ENCODE measurements at regions not wholly inside any gene's neighbourhood (a gene's known extent, or its start where the extent isn't known, plus 50 kb on each side); places are given as distances from the start of the nearest gene placed in this dataset.
"Not testable (repeated sequence)": the region's sequence is repeated elsewhere in the genome, so short reads cannot be mapped to it uniquely, and the experiment has no call there.

- Histone ChIP-seq H3K4me3 (no peak overlapping the region), H3K36me3 (no peaks in the 10 kb centered on the region), H3K27me3 (no peaks in the 10 kb centered on the region), H3K4me1 (no peaks in the 10 kb centered on the region), H3K27ac (no peak overlapping the region), H3K9me3 (no peaks in the 10 kb centered on the region)
- intact Hi-C loops (cut with DNase I; ENCODE audit: low total_unique reads): no loop called here
- TF ChIP-seq, protein P1, sequence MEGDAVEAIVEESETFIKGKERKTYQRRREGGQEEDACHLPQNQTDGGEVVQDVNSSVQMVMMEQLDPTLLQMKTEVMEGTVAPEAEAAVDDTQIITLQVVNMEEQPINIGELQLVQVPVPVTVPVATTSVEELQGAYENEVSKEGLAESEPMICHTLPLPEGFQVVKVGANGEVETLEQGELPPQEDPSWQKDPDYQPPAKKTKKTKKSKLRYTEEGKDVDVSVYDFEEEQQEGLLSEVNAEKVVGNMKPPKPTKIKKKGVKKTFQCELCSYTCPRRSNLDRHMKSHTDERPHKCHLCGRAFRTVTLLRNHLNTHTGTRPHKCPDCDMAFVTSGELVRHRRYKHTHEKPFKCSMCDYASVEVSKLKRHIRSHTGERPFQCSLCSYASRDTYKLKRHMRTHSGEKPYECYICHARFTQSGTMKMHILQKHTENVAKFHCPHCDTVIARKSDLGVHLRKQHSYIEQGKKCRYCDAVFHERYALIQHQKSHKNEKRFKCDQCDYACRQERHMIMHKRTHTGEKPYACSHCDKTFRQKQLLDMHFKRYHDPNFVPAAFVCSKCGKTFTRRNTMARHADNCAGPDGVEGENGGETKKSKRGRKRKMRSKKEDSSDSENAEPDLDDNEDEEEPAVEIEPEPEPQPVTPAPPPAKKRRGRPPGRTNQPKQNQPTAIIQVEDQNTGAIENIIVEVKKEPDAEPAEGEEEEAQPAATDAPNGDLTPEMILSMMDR (IDR thresholded peaks at IDR 0.05): no peak
- TF ChIP-seq POLR2A (IDR thresholded peaks at IDR 0.05): no peak
- DNase-seq: no peak
Observed at GRCh38 chr16:61098505-61098904, 937.7 kb downstream of the CDH8 start.

- H3K9me3 ChIP-seq; H3K4me1 ChIP-seq; H3K4me3 ChIP-seq; H3K36me3 ChIP-seq; H3K27me3 ChIP-seq; DNase-seq; H3K27ac ChIP-seq; intact Hi-C loops (cut with DNase I; ENCODE audit: low total_unique reads): not testable (repeated sequence)
Observed at GRCh38 chr16:61091300-61091699, 944.9 kb downstream of the CDH8 start.

DNA sequence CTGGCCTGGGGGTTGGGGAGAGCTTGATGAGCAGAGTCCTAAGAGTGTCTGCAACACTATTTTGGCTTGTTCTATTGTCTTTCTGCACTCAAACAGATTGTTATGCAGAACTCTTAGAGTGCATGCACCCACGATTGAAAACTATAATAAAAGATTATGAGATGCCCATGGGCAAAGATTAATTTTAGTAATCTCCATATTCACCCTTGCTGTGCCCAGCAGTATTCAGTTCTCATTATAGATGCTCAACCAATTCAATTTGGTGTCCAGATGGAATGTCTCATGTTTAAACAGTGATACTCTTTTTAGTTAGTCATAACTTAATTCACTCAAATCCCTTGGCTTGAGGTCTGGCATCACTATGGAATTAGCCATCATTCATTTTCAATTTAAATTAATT lies 952.5 kb downstream of the CDH8 start:
- intact Hi-C loops (cut with DNase I; ENCODE audit: low total_unique reads): no loop called here
- no peak for TF ChIP-seq POLR2A (IDR thresholded peaks at IDR 0.05)
- TF ChIP-seq, protein P1 (IDR thresholded peaks at IDR 0.05): no peak
- H3K4me3 ChIP-seq: no peak overlapping the region
- H3K27ac ChIP-seq: no peak overlapping the region
- DNase-seq: no peak
- H3K9me3 ChIP-seq: no peaks in the 10 kb centered on the region
- H3K36me3 ChIP-seq: no peaks in the 10 kb centered on the region
- no peaks in the 10 kb centered on the region for H3K27me3 ChIP-seq
- no peaks in the 10 kb centered on the region for H3K4me1 ChIP-seq

DNA sequence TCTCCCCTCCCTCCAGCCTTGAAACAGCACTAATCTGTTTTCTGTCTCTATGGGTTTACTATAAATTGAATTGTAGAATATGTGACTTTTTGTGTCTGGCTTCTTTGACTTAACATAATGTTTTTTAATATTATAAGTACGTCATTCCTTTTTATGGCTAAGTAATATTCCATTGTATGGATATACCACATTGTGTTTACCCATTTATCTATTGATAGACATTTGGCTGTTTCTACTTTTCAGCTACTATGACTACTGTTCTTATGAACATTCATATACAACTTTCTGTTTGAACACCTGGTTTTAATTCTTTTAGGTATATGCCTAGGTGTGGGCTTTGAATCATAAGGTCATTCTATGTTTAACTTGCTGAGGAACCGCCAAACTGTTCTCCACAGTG lies 961.9 kb downstream of the CDH8 start:
- intact Hi-C loops (cut with DNase I; ENCODE audit: low total_unique reads): no loop called here
- Histone ChIP-seq H3K36me3 (no peaks in the 10 kb centered on the region), H3K4me3 (no peak overlapping the region), H3K27me3 (no peaks in the 10 kb centered on the region), H3K27ac (no peak overlapping the region), H3K4me1 (no peaks in the 10 kb centered on the region), H3K9me3 (no peaks in the 10 kb centered on the region)
- no peak for DNase-seq
- no peak for TF ChIP-seq POLR2A (IDR thresholded peaks at IDR 0.05)

DNA sequence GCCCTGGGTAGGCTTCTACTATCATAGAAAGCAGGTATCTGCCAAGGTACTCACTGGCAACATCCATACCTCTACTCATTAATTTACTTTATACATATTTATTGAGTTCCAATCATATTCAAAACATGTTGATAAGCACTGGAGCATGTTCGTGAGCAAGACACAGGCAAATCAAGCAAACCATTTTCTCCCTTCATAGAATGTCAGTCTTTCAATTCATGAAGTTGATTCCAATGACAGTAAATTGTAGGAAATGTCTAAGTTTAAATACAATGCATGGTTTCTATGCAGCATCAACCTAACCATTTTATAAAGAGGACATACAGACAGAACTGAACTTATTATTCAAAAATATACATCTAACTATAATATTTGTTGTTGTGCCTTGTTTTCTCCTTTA lies 978.6 kb downstream of the CDH8 start:
- Histone ChIP-seq H3K4me1 (no peaks in the 10 kb centered on the region), H3K4me3 (no peak overlapping the region), H3K36me3 (no peaks in the 10 kb centered on the region), H3K9me3 (no peaks in the 10 kb centered on the region), H3K27ac (no peak overlapping the region), H3K27me3 (no peaks in the 10 kb centered on the region)
- no peak for DNase-seq
- TF ChIP-seq, protein P1 (IDR thresholded peaks at IDR 0.05): no peak
- no peak for TF ChIP-seq POLR2A (IDR thresholded peaks at IDR 0.05)
- intact Hi-C loops (cut with DNase I; ENCODE audit: low total_unique reads): no loop called here

GRCh38 chr16:61050547-61050946 lies 985.7 kb downstream of the CDH8 start:
- intact Hi-C loops (cut with DNase I; ENCODE audit: low total_unique reads): no loop called here
- no peaks in the 10 kb centered on the region for H3K4me1 ChIP-seq
- H3K27me3 ChIP-seq: no peaks in the 10 kb centered on the region
- H3K36me3 ChIP-seq: no peaks in the 10 kb centered on the region
- TF ChIP-seq, protein P1 (IDR thresholded peaks at IDR 0.05): no peak
- TF ChIP-seq POLR2A (IDR thresholded peaks at IDR 0.05): no peak
- DNase-seq: no peak
- no peaks in the 10 kb centered on the region for H3K9me3 ChIP-seq
- H3K4me3 ChIP-seq: no peak overlapping the region
- H3K27ac ChIP-seq: no peak overlapping the region

All from uterus (tissue), 3 donors.